ENCODE measurements at regions not wholly inside any gene's neighbourhood (a gene's known extent, or its start where the extent isn't known, plus 50 kb on each side); places are given as distances from the start of the nearest gene placed in this dataset.
"Not testable (repeated sequence)": the region's sequence is repeated elsewhere in the genome, so short reads cannot be mapped to it uniquely, and the experiment has no call there.

DNA sequence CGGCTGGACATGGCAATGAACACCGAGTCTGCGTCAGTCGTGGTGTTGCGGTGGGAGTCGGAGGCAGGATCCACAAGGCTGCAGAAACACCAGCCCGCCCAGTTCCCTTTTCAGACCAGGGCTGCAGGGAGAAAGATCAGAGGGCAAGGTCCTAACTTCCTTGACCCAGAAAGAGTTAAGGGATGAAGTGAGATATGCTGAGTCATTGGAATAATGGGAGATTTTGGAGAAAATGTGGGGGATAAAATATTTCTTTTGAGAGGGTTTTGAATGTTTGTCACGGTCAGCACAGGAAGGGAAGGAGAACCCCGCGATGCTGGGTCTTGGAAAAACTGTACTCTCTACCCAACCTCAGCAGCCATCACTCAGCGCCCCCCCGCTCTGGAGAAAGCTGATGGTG is 416.0 kb downstream of the ICE1 start:
- Histone ChIP-seq H3K4me1 (ENCODE audit: control insufficient read depth, insufficient read depth, low read length) (no peaks in the 10 kb centered on the region), H3K4me3 (ENCODE audit: low read length) (no peak overlapping the region), H3K27ac (ENCODE audit: low read length) (no peak overlapping the region), H3K9me3 (ENCODE audit: control insufficient read depth, low read length) (peaks cover 1% of the 10 kb centered on the region), H3K27me3 (ENCODE audit: control insufficient read depth, insufficient read depth) (no peaks in the 10 kb centered on the region)
- ATAC-seq (no peak), DNase-seq (no peak)
- intact Hi-C loops (cut with DNase I) = no loop called here
- WGBS = 85% methylated on average over 12 of the region's 12 CpGs

DNA sequence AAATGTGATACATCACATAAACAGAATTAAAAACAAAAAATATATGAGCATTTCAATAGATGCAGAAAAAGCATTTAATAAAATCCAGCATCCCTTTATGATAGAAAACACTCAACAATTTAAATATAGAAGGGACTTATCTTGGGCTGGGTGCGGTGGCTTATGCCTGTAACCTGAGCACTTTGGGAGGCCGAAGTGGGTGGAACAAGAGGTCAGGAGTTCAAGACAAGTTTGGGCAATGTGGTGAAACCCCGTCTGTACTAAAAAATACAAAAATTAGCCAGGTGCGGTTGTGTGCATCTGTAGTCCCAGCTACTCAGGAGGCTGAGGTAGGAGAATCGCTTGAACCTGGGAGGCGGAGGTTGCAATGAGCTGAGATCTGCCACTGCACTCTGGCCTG is 409.1 kb downstream of the ICE1 start:
- ATAC-seq; H3K4me3 ChIP-seq (ENCODE audit: low read length); DNase-seq; H3K27ac ChIP-seq (ENCODE audit: low read length); H3K9me3 ChIP-seq (ENCODE audit: control insufficient read depth, low read length); H3K4me1 ChIP-seq (ENCODE audit: control insufficient read depth, insufficient read depth, low read length); intact Hi-C loops (cut with DNase I); H3K27me3 ChIP-seq (ENCODE audit: control insufficient read depth, insufficient read depth): not testable (repeated sequence)
- WGBS = 86% methylated on average over 6 of the region's 6 CpGs

DNA sequence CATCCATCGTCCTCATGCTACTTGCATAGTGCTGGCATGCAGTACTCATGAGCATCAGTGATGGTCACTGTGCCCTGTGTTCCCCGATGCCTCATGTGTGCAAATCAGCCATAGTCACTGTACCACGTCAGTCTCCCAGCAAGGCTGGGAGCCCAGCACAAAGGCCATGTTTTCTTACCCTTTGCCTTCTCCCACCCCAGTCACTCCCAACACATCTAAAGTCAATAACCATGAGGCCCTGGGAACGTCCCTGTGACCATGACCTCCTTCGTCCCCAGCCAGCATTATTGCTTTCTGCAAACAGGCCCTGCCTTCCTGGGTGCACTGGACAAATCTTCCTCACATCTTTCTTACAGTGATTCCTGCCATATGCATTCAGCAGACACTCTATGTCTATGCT is 406.1 kb downstream of the ICE1 start:
- 83% methylated on average over 5 of the region's 5 CpGs for WGBS
- intact Hi-C loops (cut with DNase I) = no loop called here
- H3K4me3 ChIP-seq (ENCODE audit: low read length) = no peak overlapping the region
- ATAC-seq (no peak), DNase-seq (no peak)
- no peaks in the 10 kb centered on the region for H3K27me3 ChIP-seq (ENCODE audit: control insufficient read depth, insufficient read depth)
- no peak overlapping the region for H3K27ac ChIP-seq (ENCODE audit: low read length)
- H3K9me3 ChIP-seq (ENCODE audit: control insufficient read depth, low read length) = no peaks in the 10 kb centered on the region
- H3K4me1 ChIP-seq (ENCODE audit: control insufficient read depth, insufficient read depth, low read length) = no peaks in the 10 kb centered on the region

DNA sequence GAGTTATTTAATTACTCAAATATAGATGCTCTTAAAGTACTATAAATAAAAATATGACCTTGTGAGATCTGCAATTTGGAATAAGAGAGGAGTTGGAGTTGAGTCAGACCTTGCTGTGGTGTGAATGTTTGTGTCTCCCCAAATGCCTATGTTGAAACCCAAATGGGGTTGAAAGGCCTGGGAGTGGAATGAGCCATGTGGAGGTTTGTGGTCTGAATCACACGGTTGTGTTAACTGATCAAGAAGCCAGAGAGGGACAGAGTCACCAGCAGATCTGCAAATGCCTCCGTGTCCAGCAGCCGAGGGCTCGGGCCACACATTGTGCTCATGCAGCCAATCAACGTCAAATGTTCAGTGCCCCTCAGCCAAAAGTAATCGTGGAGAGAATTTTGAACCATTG is 404.4 kb downstream of the ICE1 start:
- no peak overlapping the region for H3K4me3 ChIP-seq (ENCODE audit: low read length)
- H3K4me1 ChIP-seq (ENCODE audit: control insufficient read depth, insufficient read depth, low read length) = no peaks in the 10 kb centered on the region
- no peak overlapping the region for H3K27ac ChIP-seq (ENCODE audit: low read length)
- intact Hi-C loops (cut with DNase I) = no loop called here
- ATAC-seq = no peak
- no peaks in the 10 kb centered on the region for H3K27me3 ChIP-seq (ENCODE audit: control insufficient read depth, insufficient read depth)
- DNase-seq = no peak
- WGBS = 77% methylated on average over 6 of the region's 6 CpGs
- H3K9me3 ChIP-seq (ENCODE audit: control insufficient read depth, low read length) = no peaks in the 10 kb centered on the region

DNA sequence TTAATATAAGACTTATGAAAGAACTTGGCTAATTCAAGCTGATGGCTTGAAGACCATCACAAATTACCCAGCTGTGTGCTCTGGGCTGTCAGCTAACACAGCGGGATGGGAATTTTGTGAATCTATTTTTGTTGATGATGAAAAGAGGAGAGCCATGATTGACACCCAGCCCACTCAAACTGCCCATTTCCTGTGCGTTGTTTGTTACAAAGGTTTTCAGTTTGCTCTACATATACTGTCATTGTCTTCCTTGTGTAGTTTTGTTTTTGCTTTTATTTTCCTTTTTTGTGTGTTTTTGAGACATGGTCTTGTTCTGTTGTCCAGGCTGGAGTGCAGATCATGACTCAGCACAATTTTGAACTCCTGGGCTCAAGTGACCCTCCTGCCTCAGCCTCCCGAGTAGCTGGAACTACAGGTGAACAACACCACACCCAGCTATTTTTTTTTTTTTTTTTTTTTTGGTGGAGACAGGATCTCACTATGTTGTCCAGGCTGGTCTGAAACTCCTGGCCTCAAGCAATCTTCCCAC is 400.3 kb downstream of the ICE1 start:
- no peaks in the 10 kb centered on the region for H3K27me3 ChIP-seq (ENCODE audit: control insufficient read depth, insufficient read depth)
- WGBS = 72% methylated on average over 3 of the region's 3 CpGs
- H3K4me3 ChIP-seq (ENCODE audit: low read length) = no peak overlapping the region
- DNase-seq = no peak
- no peak overlapping the region for H3K27ac ChIP-seq (ENCODE audit: low read length)
- no peak for ATAC-seq
- H3K9me3 ChIP-seq (ENCODE audit: control insufficient read depth, low read length) = no peaks in the 10 kb centered on the region
- H3K4me1 ChIP-seq (ENCODE audit: control insufficient read depth, insufficient read depth, low read length) = no peaks in the 10 kb centered on the region
- intact Hi-C loops (cut with DNase I) = no loop called here

DNA sequence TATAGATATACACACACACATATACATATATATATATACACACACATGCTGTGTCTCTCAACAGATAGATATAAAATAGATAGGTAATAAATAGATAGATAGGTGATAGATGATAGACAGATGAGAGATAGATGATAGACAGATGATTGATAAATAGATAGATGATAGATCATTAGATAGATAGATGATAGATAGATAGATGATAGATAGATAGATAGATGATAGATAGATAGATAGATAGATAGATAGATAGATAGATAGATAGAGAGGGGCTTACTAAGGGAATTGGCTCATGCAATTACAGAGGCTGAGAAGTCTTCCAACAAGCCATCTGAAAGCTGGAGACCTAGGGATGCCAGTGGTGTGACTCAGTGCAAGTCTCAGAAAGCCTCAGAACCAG is 394.5 kb downstream of the ICE1 start:
- H3K4me1 ChIP-seq (ENCODE audit: control insufficient read depth, insufficient read depth, low read length) = no peaks in the 10 kb centered on the region
- intact Hi-C loops (cut with DNase I) = no loop called here
- no peaks in the 10 kb centered on the region for H3K27me3 ChIP-seq (ENCODE audit: control insufficient read depth, insufficient read depth)
- ATAC-seq (no peak), DNase-seq (no peak)
- H3K9me3 ChIP-seq (ENCODE audit: control insufficient read depth, low read length) = peaks cover 2% of the 10 kb centered on the region
- no peak overlapping the region for H3K27ac ChIP-seq (ENCODE audit: low read length)
- H3K4me3 ChIP-seq (ENCODE audit: low read length) = no peak overlapping the region

DNA sequence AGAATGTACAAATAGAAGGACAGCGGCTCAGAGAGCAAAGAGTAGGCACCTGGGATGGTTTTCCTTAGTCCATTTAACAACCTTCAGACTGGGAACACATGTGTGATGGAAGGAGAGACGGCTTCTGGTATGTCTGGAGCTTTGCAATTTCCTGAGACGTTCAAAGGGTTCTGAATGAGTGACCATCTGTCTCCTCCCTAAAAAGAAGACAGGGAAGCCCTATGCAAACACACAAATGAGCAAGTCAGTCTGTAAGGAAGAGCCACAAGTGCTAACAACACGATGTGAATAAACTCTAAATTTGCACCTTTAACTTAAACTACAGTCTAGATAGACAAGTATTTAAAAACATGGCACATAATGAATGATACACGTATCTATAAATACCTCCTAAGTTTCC is 391.0 kb downstream of the ICE1 start:
- no peak for ATAC-seq
- Histone ChIP-seq H3K4me3 (ENCODE audit: low read length) (no peak overlapping the region), H3K27ac (ENCODE audit: low read length) (no peak overlapping the region), H3K4me1 (ENCODE audit: control insufficient read depth, insufficient read depth, low read length) (no peaks in the 10 kb centered on the region), H3K27me3 (ENCODE audit: control insufficient read depth, insufficient read depth) (no peaks in the 10 kb centered on the region), H3K9me3 (ENCODE audit: control insufficient read depth, low read length) (peaks cover 2% of the 10 kb centered on the region)
- WGBS = 61% methylated on average over 5 of the region's 5 CpGs
- intact Hi-C loops (cut with DNase I) = no loop called here
- no peak for DNase-seq

DNA sequence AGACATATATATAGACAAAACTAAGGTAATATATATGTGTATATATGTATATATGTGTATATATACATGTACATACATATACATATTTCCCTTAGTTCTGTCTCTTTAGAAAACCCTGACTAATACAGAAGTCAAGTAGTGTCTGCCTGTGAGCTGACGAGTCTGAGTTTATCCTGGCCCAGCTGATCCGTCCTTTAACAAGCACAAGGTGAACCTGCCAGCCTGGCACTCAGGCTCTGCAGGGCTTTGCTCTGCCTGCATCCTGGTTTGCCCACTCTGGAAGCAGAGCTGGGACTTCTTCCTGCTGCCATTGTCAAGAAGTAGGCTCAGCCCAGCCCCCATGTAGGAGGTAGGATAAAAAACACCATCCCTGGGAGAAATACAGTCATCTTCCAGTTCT is 388.0 kb downstream of the ICE1 start:
- H3K27ac ChIP-seq (ENCODE audit: low read length) = no peak overlapping the region

DNA sequence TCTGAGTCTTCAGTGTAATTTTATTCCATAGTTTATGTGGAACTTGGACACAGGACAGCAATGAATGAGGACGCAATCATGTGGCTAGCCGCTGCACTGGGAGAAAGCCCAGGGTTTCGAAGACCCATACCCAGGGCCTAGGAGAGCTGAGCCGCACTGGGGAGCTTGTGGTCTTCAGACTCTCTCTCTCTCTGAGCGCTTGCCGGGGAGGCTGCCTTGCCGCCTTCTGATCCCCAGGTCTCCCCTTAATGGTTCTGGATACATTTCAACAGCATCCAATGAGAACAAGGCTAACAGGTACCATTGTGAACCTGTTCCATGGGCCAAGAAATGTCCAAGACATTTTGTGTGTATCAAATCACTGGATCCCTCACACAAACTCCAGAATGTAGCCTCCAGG is 383.4 kb downstream of the ICE1 start:
- no peak overlapping the region for H3K27ac ChIP-seq (ENCODE audit: low read length)
- H3K4me3 ChIP-seq (ENCODE audit: low read length) = no peak overlapping the region
- no peaks in the 10 kb centered on the region for H3K27me3 ChIP-seq (ENCODE audit: control insufficient read depth, insufficient read depth)
- DNase-seq (no peak), ATAC-seq (no peak)
- H3K4me1 ChIP-seq (ENCODE audit: control insufficient read depth, insufficient read depth, low read length) = no peaks in the 10 kb centered on the region
- H3K9me3 ChIP-seq (ENCODE audit: control insufficient read depth, low read length) = peaks cover 2% of the 10 kb centered on the region
- intact Hi-C loops (cut with DNase I) = no loop called here
- WGBS = 96% methylated on average over 7 of the region's 7 CpGs

More for the DNA sequence above, 388.0 kb downstream of the ICE1 start:
- ATAC-seq (no peak), DNase-seq (no peak)
- no peak overlapping the region for H3K4me3 ChIP-seq (ENCODE audit: low read length)
- intact Hi-C loops (cut with DNase I) = no loop called here
- no peaks in the 10 kb centered on the region for H3K27me3 ChIP-seq (ENCODE audit: control insufficient read depth, insufficient read depth)
- no peaks in the 10 kb centered on the region for H3K4me1 ChIP-seq (ENCODE audit: control insufficient read depth, insufficient read depth, low read length)
- peaks cover 2% of the 10 kb centered on the region for H3K9me3 ChIP-seq (ENCODE audit: control insufficient read depth, low read length)
- WGBS = 56% methylated on average over 2 of the region's 2 CpGs

DNA sequence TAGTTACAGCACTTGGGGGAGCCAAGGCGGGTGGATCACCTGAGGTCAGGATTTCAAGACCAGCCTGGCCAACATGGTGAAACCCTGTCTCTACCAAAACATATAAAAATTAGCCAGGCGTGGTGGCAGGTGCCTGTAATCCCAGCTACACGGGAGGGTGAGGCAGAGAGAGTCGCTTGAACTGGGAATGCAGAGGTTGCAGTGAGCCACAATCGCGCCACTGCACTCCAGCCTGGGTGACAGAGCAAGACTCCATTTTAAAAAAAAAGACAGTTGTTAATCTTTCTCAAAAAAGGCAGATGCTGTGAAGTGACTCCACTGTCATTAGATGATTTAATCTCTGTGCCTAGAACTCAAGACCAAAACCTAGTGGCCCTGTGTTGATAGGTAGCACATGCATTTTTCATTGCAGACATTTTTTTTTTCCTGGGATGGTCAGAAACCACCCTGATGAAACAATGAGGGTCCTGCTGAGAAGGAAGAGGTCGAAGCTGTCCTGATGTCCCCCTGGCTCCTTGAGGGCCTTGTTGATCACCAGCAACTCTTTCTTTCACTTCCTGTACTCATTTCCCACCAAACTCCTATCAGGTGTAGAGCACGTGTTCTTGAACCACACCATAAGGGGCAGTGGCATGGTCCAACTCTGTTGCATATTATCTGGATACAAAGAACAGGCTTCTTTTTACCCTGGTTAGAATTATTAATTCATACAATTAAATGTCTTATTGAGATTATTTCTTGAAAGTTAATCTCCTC is 382.2 kb downstream of the ICE1 start:
- ATAC-seq (no peak), DNase-seq (no peak)
- H3K27me3 ChIP-seq (ENCODE audit: control insufficient read depth, insufficient read depth) = no peaks in the 10 kb centered on the region
- no peaks in the 10 kb centered on the region for H3K4me1 ChIP-seq (ENCODE audit: control insufficient read depth, insufficient read depth, low read length)
- H3K4me3 ChIP-seq (ENCODE audit: low read length) = no peak overlapping the region
- H3K9me3 ChIP-seq (ENCODE audit: control insufficient read depth, low read length) = peaks cover 2% of the 10 kb centered on the region
- intact Hi-C loops (cut with DNase I) = no loop called here
- H3K27ac ChIP-seq (ENCODE audit: low read length) = no peak overlapping the region
- 82% methylated on average over 8 of the region's 8 CpGs for WGBS

DNA sequence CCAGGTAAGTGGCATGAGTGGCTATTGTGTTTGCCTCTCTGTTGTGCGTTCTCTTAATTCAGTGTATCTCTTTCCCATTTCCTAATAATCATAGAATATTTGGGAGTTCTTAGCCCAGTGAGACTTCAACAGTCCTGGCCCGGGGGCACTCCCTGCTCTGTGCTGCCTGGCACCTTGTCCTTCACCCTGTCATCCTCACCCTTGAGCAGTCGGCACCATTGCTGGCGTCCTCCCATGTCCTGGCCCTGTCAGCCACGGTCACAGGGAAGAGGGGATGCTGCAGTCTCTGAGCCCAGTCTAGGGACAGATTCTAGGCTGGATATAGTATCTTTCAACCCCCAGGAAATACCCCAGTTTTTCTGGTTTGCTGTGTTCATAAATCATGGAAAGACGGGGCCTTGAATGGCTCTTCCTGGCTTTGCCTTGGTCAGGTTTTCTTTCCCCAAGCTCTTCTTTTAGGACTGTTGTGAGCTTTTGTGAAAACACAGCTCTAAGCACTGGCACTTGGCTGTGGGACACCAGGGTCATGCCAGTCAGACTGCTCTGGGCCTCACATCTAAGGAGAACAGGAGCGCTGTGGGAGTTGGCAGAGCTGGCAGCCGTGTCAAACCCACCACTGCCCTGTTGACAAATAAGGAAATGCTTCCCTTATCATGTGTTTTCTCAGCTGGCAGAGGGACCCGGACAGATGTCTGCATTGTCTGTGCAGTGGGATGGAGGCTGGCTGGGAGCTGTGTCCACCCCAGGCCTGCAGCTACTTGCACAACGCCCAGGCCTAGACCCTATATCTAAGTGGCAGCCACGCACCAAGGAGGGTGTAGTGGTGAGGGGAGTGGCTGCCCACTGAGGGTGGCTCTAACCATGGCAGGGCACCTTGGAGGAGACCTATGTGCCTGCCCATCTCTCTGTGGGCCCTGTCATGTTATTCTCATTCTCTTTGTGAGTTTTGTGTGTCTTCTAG is 378.6 kb downstream of the ICE1 start:
- intact Hi-C loops (cut with DNase I) = no loop called here
- no peaks in the 10 kb centered on the region for H3K4me1 ChIP-seq (ENCODE audit: control insufficient read depth, insufficient read depth, low read length)
- 65% methylated on average over 11 of the region's 11 CpGs for WGBS
- DNase-seq = no peak
- peak in 1 of 2 donors; percentile 47 for ATAC-seq
- peaks cover under 1% of the 10 kb centered on the region for H3K9me3 ChIP-seq (ENCODE audit: control insufficient read depth, low read length)
- no peaks in the 10 kb centered on the region for H3K27me3 ChIP-seq (ENCODE audit: control insufficient read depth, insufficient read depth)
- H3K27ac ChIP-seq (ENCODE audit: low read length) = no peak overlapping the region
- no peak overlapping the region for H3K4me3 ChIP-seq (ENCODE audit: low read length)
